ENCODE measurements at regions not wholly inside any gene's neighbourhood (a gene's known extent, or its start where the extent isn't known, plus 50 kb on each side); places are given as distances from the start of the nearest gene placed in this dataset.

DNA sequence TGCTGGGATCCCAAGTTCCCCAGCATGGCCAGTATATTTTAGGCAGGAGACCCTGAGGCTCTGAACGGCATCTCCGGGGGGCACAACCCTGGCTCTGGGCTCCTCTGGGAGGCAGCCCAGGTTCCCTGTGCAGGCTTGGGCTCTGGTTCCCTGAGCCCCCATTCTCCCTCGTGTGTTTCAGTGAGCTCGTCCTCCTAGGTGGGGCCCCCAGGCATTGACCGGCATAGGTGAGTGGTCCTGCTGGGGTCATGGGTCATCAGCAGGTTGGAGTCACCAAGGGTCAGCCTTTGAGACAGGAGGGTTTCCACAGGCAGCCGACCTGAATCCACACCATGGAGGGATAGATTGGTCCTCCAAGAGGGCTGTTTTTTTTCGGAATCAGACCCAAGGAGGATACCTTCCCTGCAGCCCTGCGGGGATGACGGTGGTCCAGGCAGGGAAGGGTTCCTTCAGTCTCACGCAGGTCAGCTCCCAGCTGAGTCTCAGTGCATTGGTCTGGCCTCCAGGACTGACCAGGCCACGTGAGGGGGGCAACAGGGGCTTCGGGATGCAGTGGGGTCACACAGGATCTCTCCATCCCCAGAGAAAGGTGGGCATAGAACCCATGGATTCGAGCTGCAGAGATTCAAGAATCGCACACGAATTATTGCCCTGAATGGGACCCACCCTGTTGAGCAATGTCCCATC lies 226.0 kb downstream of the SNRPN start:
- TF ChIP-seq FOXM1 (IDR thresholded peaks at IDR 0.05; ENCODE audit: borderline replicate concordance): no peak
- TF ChIP-seq ARNT (IDR thresholded peaks at IDR 0.05): no peak
- TF ChIP-seq, protein P1, sequence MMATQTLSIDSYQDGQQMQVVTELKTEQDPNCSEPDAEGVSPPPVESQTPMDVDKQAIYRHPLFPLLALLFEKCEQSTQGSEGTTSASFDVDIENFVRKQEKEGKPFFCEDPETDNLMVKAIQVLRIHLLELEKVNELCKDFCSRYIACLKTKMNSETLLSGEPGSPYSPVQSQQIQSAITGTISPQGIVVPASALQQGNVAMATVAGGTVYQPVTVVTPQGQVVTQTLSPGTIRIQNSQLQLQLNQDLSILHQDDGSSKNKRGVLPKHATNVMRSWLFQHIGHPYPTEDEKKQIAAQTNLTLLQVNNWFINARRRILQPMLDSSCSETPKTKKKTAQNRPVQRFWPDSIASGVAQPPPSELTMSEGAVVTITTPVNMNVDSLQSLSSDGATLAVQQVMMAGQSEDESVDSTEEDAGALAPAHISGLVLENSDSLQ (IDR thresholded peaks at IDR 0.05): no peak
- TF ChIP-seq FOXA1 (IDR thresholded peaks at IDR 0.05): no peak
